ENCODE measurements at regions not wholly inside any gene's neighbourhood (a gene's known extent, or its start where the extent isn't known, plus 50 kb on each side); places are given as distances from the start of the nearest gene placed in this dataset.

- Histone ChIP-seq H3K4me2 (no peak overlapping the region), H4K20me1 (ENCODE audit: insufficient read depth) (no peaks in the 10 kb centered on the region), H3K79me2 (ENCODE audit: insufficient read depth, low read depth) (no peaks in the 10 kb centered on the region), H3K27ac (no peak overlapping the region), H3K4me1 (ENCODE audit: low read depth, poor library complexity, severe bottlenecking) (no peaks in the 10 kb centered on the region), H3K4me3 (IDR thresholded peaks at IDR 0.05; ENCODE audit: insufficient read depth, low read depth, low read length) (no peak overlapping the region), H2AFZ (ENCODE audit: low read depth) (no peak overlapping the region), H3K9ac (no peak overlapping the region), H3K36me3 (ENCODE audit: insufficient read depth) (no peaks in the 10 kb centered on the region), H3K27me3 (ENCODE audit: insufficient read depth, low read depth) (no peaks in the 10 kb centered on the region)
- no peak for TF ChIP-seq CTCF (conservative IDR thresholded peaks at IDR 0.05; ENCODE audit: low read depth, low read length)
Observed at GRCh38 chr13:58474581-58474980, 843.0 kb downstream of the PCDH17 start.

- H3K27me3 ChIP-seq (ENCODE audit: insufficient read depth, low read depth), result no peaks in the 10 kb centered on the region
- no peaks in the 10 kb centered on the region for H3K79me2 ChIP-seq (ENCODE audit: insufficient read depth, low read depth)
- no peaks in the 10 kb centered on the region for H3K4me1 ChIP-seq (ENCODE audit: low read depth, poor library complexity, severe bottlenecking)
- H4K20me1 ChIP-seq (ENCODE audit: insufficient read depth), result no peaks in the 10 kb centered on the region
- TF ChIP-seq CTCF (conservative IDR thresholded peaks at IDR 0.05; ENCODE audit: low read depth, low read length), result no peak
- H3K4me3 ChIP-seq (IDR thresholded peaks at IDR 0.05; ENCODE audit: insufficient read depth, low read depth, low read length), result no peak overlapping the region
- H3K9ac ChIP-seq, result no peak overlapping the region
- no peak overlapping the region for H3K4me2 ChIP-seq
- no peak overlapping the region for H3K27ac ChIP-seq
- no peaks in the 10 kb centered on the region for H3K36me3 ChIP-seq (ENCODE audit: insufficient read depth)
- H2AFZ ChIP-seq (ENCODE audit: low read depth), result no peak overlapping the region
Observed at GRCh38 chr13:58476206-58476918, 844.8 kb downstream of the PCDH17 start.

GRCh38 chr13:58478858-58479257 lies 847.3 kb downstream of the PCDH17 start:
- Histone ChIP-seq H3K4me1 (ENCODE audit: low read depth, poor library complexity, severe bottlenecking) (no peaks in the 10 kb centered on the region), H3K79me2 (ENCODE audit: insufficient read depth, low read depth) (no peaks in the 10 kb centered on the region), H3K9ac (no peak overlapping the region), H4K20me1 (ENCODE audit: insufficient read depth) (no peaks in the 10 kb centered on the region), H3K36me3 (ENCODE audit: insufficient read depth) (no peaks in the 10 kb centered on the region), H2AFZ (ENCODE audit: low read depth) (no peak overlapping the region), H3K27me3 (ENCODE audit: insufficient read depth, low read depth) (no peaks in the 10 kb centered on the region), H3K27ac (no peak overlapping the region), H3K4me3 (IDR thresholded peaks at IDR 0.05; ENCODE audit: insufficient read depth, low read depth, low read length) (no peak overlapping the region), H3K4me2 (no peak overlapping the region)
- no peak for TF ChIP-seq CTCF (conservative IDR thresholded peaks at IDR 0.05; ENCODE audit: low read depth, low read length)

- no peaks in the 10 kb centered on the region for H3K27me3 ChIP-seq (ENCODE audit: insufficient read depth, low read depth)
- no peak for TF ChIP-seq CTCF (conservative IDR thresholded peaks at IDR 0.05; ENCODE audit: low read depth, low read length)
Observed at GRCh38 chr13:58480061-58480460, 848.5 kb downstream of the PCDH17 start.

More at GRCh38 chr13:58480061-58480460, 848.5 kb downstream of the PCDH17 start:
- Histone ChIP-seq H2AFZ (ENCODE audit: low read depth) (no peak overlapping the region), H4K20me1 (ENCODE audit: insufficient read depth) (no peaks in the 10 kb centered on the region), H3K4me1 (ENCODE audit: low read depth, poor library complexity, severe bottlenecking) (no peaks in the 10 kb centered on the region), H3K27ac (no peak overlapping the region), H3K9ac (no peak overlapping the region), H3K36me3 (ENCODE audit: insufficient read depth) (no peaks in the 10 kb centered on the region), H3K4me2 (no peak overlapping the region), H3K4me3 (IDR thresholded peaks at IDR 0.05; ENCODE audit: insufficient read depth, low read depth, low read length) (no peak overlapping the region), H3K79me2 (ENCODE audit: insufficient read depth, low read depth) (no peaks in the 10 kb centered on the region)
